ENCODE measurements at regions not wholly inside any gene's neighbourhood (a gene's known extent, or its start where the extent isn't known, plus 50 kb on each side); places are given as distances from the start of the nearest gene placed in this dataset.

- DNase-seq (ENCODE audit: low read depth): no peak
- no peaks in the 10 kb centered on the region for H3K36me3 ChIP-seq (ENCODE audit: control insufficient read depth, insufficient read depth, low read length)
- H3K4me3 ChIP-seq (ENCODE audit: low read depth, low read length): no peak overlapping the region
- no peak for FAIRE-seq
- no peak for TF ChIP-seq CTCF (IDR thresholded peaks at IDR 0.05; ENCODE audit: insufficient read depth, low read length, severe bottlenecking)
- no peaks in the 10 kb centered on the region for H3K27me3 ChIP-seq (ENCODE audit: control insufficient read depth, insufficient read depth, low read length)
Measured at GRCh38 chr5:118703241-118703640, 285.1 kb downstream of the DTWD2 start.

- DNase-seq (ENCODE audit: low read depth) (no peak), FAIRE-seq (no peak)
- Histone ChIP-seq H3K27me3 (ENCODE audit: control insufficient read depth, insufficient read depth, low read length) (no peaks in the 10 kb centered on the region), H3K36me3 (ENCODE audit: control insufficient read depth, insufficient read depth, low read length) (no peaks in the 10 kb centered on the region), H3K4me3 (ENCODE audit: low read depth, low read length) (no peak overlapping the region)
- no peak for TF ChIP-seq CTCF (IDR thresholded peaks at IDR 0.05; ENCODE audit: insufficient read depth, low read length, severe bottlenecking)
Measured at GRCh38 chr5:118701791-118702190, 286.6 kb downstream of the DTWD2 start.

GRCh38 chr5:118700510-118700909 is 287.8 kb downstream of the DTWD2 start:
- FAIRE-seq (no peak), DNase-seq (ENCODE audit: low read depth) (no peak)
- no peak for TF ChIP-seq CTCF (IDR thresholded peaks at IDR 0.05; ENCODE audit: insufficient read depth, low read length, severe bottlenecking)
- H3K27me3 ChIP-seq (ENCODE audit: control insufficient read depth, insufficient read depth, low read length): no peaks in the 10 kb centered on the region
- no peaks in the 10 kb centered on the region for H3K36me3 ChIP-seq (ENCODE audit: control insufficient read depth, insufficient read depth, low read length)
- H3K4me3 ChIP-seq (ENCODE audit: low read depth, low read length): no peak overlapping the region

- no peak for DNase-seq (ENCODE audit: low read depth)
- TF ChIP-seq CTCF (IDR thresholded peaks at IDR 0.05; ENCODE audit: insufficient read depth, low read length, severe bottlenecking): no peak
- no peak for FAIRE-seq
- H3K27me3 ChIP-seq (ENCODE audit: control insufficient read depth, insufficient read depth, low read length): no peaks in the 10 kb centered on the region
- H3K36me3 ChIP-seq (ENCODE audit: control insufficient read depth, insufficient read depth, low read length): no peaks in the 10 kb centered on the region
- no peak overlapping the region for H3K4me3 ChIP-seq (ENCODE audit: low read depth, low read length)
Measured at GRCh38 chr5:118698774-118699173, 289.6 kb downstream of the DTWD2 start.

- FAIRE-seq: no peak
Measured at GRCh38 chr5:118696076-118696475, 292.3 kb downstream of the DTWD2 start.

More at GRCh38 chr5:118696076-118696475, 292.3 kb downstream of the DTWD2 start:
- H3K4me3 ChIP-seq (ENCODE audit: low read depth, low read length): no peak overlapping the region
- H3K36me3 ChIP-seq (ENCODE audit: control insufficient read depth, insufficient read depth, low read length): no peaks in the 10 kb centered on the region
- TF ChIP-seq CTCF (IDR thresholded peaks at IDR 0.05; ENCODE audit: insufficient read depth, low read length, severe bottlenecking): no peak
- no peaks in the 10 kb centered on the region for H3K27me3 ChIP-seq (ENCODE audit: control insufficient read depth, insufficient read depth, low read length)
- DNase-seq (ENCODE audit: low read depth): no peak

Data from bronchial epithelial cell (primary cell).